ENCODE measurements at regions not wholly inside any gene's neighbourhood (a gene's known extent, or its start where the extent isn't known, plus 50 kb on each side); places are given as distances from the start of the nearest gene placed in this dataset.

DNA sequence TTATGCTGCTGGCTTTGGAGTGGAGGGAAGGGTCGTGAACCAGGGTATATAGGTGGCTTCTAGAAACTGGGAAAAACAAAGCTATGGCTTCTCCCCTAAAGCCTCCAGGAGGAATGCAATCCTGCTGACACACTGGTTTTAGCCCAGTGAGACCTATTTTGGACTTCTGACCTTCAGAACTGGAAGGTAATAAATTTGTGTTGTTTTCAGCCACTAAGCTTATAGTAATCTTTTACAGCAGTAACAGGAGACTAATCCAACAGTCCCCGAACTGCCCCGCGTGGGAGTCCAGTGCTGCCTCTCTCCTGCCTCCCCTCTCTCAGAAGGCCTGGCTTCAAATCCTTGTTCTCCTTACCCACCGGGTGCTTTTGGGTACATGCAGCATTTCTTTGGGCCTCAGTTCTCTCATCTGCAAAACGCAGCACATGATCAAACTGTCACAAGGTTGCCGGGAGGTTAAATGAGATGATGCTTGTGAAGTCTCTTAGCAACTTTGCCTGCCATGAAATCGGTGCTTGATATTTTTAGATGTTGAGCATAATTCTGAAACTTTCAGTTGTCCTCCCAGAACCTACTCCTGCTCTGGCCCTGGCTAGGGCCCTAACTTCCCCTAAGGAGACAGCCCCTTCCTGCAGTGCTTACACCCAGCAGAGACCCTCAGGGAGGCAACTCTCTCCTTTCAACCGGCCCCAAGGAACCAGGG is 127.3 kb upstream of the BOD1 start:
- DNase-seq, result no peak

DNA sequence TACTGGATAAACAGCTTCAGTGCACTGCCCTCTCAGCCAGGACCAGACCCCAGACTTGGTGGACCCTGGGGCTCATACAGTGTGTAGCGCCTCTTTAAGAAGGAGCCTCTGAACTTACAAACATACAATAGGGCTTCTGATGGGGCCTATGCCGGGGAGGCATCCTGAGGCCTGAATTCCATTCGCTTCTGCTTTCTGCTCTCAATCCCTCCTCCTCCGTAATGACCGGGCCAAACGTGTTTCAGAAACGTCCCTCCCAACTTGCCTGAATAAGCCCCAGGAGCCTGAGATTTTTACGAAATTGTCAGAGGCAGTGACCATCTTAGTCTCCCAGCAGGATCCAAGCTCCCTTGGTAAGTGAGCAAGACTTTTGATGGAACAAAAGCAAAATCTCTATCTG is 128.1 kb upstream of the BOD1 start:
- DNase-seq, result no peak

DNA sequence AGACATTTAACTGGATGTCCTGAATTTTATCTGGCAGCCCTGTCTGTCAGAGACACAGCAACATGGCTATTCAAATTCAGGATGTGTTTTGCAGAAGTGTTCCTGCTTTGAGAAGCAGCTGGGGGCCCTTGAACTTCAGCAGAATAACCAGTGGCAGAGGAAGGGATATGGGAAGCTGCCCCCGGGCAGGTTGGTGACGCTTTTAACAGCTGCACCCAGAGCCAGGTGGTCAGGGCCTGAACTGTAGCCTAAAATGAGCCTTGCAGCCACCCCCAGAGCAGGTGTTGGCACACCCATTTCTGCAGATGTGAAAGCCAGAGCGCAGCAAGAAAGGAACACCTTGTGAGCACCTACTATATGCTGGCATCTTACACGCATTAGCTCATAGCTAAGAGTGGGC is 128.7 kb upstream of the BOD1 start:
- DNase-seq, result no peak

DNA sequence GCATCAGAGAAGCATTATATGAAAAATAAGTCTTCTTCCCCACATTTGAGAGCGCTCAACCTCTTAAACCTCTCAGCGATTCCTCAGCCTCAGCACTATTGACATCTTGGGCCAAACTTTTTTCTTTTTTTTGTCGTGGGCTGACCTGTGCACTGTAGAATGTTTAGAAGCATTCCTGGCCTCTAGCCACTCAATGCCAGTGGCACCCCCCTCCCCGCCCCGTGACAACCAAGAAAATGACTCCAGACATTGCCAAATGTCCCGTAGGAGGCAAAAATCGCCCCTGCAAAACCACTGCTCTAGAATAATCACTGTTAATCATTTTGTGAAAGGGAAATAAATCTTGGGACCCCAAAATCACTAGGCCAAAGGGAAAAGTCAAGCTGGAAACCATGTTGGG is 129.1 kb upstream of the BOD1 start:
- no peak for DNase-seq

DNA sequence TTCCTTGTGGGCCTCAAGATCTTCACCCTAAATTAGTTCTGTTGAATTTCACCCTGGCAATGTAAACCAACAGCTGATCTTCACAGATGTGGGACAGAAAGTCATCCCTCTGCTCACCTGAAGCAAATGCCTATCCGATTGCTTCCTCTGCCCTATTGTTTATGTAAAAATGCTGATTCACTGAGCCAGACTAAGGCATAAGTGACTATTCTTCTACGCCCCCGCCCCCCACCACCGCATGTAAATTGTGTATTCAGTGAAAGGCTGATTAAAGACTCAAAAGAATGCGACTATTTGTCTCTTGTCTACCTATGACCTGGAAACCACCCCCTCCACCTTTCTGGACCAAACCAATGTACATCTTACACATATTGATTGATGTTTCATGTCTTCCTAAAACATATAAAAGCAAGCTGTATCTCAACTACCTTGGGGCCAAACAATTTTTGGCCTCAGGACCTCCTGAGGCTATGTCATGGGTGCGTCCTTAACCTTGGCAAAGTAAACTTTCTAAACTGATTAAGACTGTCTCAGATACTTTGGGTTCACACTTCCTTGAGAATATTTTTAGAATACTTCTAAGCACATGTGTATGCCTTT is 129.7 kb upstream of the BOD1 start:
- DNase-seq, result no peak

DNA sequence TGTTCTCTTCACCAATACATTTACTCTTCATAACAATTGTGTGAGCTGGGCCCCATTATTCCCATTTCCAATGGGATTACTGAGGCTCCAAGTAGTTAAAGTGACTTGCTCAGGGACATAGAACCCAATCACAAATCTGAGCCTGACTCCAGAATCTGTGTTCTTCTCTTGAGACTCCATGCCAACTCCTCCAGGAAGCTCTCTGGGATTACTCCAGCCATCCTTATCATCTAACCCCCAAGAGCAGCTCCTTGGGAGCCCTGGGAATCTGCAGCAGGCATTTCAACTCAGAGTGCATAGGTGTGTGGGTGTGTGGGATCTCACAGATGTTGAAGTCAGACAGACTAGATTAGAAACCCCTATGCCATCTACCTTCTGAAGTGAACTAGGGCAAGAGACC is 131.4 kb upstream of the BOD1 start:
- no peak for DNase-seq

DNA sequence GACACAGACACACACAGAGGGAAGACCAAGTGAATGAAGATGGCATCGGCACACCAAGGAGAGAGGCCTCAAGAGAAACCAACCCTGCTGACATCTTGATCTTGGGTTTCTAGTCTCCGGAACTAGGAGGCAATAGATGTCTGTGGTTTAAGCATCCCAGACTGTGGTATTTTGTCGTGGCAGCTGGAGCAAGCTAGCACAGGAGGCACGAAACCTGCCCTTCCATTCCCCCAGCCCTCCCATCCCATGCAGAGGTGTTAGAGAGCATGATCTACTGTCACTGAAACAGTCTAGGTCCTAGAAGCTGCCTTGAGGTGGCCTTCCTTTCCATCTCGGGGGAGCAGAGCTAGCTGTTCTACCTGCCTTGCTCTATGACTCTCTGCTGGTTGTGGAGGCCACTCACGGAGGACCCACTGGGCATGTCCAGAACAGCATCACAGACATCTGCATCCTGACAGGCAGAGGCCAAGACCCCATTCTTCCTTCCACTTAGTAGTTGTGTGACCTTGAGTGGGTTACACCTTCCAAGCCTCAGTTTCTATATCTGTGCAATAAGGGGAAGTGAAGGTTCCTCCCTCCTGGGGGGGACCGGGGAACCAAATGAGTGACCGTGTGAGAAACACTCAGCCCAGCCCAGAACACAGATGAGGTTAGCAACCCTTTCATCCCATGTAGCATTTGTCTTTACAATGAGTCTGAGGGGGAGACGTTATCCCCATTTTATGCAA is 134.3 kb upstream of the BOD1 start:
- DNase-seq, result no peak

DNA sequence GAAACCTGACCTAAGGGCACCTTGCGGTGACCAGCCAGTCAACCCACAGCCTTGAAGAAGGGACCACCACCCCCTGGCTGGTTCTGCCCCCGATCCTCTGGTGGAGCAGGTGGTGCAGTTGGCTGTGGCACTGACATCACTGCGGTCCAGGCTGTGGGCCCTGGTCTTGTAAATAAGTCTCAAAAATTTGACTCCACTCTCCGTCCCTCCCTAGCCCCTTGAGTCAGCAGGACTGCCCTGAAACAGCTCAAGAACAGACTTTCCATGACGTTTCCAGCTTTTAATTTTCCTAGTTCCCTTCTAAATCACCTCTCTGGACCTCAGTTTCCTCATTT is 134.8 kb upstream of the BOD1 start:
- no peak for DNase-seq

DNA sequence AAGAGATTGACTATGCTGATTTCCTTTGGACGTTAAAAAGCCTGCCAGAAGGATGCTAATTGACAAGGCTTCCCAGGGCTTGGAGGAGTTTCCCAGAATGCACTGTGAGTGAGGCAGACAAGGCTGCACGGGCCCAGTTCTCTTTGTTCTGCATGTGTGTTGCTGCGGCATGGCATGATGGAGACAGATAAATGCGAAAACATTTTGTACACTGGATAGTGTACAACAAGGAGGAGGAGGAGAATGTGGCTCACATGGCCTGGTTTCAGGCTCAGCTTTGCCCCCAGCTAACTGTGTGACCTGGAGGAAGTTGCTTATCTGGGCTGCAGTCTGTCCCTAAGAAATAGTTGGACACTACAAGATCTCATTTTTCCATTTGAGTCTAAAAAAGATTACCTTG is 135.5 kb upstream of the CPEB4 start:
- no peak for DNase-seq

DNA sequence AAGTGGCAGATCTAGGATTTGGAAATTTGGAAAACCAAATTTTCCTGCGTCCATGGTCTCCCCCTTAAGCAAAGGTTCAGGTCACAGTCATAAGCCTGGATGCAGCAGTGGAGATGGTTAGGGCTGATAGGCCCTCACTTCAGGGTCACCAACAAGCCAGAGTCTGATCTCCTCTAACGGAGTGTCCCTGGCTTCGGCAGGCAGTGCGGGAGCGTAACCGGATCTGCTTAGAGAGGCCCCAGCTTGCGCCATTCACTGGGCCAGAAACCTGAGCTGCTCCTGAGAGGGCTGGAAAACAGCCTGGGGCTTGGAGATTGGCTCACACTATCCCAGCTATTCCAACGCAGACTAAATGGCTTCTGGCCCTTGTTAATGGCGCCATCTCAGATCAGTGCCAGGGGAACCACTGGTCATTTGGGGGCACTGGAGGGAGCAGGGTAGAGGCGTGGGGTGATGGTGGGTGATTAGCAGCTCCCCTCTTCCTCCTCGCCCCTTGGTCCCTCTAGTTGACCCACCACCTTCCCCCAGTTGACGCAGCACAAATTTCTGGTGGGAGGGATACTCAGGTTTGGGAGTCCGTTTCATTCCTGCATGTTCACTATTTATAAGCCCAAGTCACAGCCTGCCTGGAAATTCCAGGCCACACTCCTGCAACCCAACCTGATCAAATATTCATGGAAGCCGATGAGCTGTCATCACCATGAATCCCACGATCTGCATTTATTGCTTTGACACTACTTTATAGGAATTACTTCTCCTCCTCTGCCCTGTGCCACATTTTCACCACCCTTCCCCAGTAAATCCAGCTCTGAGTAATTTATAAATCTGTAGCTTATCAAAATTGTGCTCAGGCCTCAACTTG is 134.6 kb upstream of the CPEB4 start:
- no peak for DNase-seq

DNA sequence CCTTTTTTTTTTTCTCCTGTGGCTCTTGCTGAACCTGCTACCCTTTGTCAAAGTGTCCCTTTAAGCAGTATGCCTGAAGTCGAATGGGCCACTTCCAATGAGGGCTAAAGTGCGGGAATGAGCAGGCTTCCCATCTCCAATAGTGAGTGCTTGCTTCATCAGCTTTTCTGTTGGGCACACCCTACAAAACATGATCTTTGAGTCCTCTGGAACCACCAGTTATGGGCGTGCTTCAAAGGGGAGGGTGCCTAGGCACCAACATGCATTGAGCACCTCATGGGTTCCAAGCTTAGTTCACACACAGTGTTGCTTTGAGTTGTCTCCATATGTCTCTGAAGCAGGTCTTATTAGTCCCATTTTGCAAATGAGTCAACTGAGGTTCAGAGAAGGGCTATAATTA is 132.8 kb upstream of the CPEB4 start:
- DNase-seq, result no peak

DNA sequence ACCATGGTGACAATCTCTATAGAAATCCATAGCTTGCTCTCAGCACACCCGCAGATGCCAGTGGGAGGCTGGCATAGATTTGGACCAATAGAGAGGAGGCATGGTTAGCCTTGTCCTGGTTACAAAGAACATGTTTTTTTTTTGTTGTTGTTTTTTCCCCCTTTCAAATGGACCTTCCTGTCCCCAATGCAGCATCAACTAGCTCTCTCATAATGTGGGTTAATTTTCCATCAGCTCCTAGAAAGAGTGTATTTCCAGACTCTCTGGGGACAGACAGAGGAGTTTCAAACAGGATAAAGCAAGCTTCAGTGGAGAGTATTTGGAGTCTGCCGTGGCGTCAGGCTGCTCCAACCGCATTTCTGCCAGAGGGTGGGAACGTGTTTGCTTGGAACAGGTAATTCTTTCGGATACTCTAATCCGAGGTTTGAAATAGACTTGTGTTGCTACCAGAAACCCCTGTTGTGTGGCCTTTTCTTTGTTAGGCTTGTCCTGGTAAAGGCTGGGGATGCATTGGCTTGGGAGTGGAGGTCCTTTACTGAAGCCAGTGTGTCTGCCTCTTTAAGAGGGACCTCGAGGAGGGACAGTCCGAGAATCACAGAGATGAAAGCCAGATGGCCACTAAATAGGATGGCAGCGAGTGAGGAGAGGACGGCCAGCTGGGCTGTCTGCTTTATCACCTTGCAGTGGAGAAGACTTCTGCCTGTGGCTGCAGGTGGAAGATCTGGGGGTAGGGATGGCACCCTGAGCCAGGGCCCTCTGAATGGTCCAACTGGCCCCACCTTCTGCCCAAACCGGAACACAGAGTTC is 130.5 kb upstream of the CPEB4 start:
- no peak for DNase-seq

DNA sequence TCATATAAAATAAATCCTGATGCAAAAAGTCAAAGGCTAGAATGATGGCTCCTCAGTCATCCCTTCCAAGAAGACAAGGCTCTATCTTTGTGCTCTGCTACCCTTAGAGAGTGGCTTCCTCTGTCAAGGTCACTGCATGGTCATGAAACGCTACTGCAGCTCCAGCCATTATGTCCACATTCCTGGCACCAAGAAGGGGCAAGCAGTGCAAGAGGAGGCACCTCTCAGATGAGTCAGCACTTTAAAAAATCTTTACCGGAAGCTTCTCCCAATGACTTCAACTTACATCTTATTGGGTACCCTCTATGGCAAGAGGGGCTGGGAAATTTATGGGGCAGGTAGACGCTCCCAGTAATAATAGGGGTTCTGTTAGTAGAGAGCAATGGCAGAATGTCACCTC is 129.5 kb upstream of the CPEB4 start:
- no peak for DNase-seq

DNA sequence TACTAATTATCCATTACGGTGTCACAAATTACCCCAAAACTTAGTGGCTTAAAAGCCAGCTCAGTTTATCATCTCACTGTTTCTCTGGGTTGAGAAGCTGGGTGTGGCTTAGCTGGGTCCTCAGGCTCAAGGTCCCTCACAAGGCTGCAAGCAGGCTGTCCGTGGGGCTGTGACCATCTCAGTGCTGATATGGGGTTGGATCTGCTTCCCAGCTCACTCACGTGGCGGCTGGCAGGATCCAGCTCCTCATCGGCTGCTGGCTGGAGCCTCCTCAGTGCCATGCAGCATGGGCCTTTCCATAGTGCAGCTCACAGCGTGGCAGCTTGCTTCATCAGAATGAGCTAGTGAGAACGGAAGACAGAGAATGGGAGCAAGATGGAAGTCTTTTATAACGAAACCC is 128.5 kb upstream of the CPEB4 start:
- DNase-seq, result no peak

DNA sequence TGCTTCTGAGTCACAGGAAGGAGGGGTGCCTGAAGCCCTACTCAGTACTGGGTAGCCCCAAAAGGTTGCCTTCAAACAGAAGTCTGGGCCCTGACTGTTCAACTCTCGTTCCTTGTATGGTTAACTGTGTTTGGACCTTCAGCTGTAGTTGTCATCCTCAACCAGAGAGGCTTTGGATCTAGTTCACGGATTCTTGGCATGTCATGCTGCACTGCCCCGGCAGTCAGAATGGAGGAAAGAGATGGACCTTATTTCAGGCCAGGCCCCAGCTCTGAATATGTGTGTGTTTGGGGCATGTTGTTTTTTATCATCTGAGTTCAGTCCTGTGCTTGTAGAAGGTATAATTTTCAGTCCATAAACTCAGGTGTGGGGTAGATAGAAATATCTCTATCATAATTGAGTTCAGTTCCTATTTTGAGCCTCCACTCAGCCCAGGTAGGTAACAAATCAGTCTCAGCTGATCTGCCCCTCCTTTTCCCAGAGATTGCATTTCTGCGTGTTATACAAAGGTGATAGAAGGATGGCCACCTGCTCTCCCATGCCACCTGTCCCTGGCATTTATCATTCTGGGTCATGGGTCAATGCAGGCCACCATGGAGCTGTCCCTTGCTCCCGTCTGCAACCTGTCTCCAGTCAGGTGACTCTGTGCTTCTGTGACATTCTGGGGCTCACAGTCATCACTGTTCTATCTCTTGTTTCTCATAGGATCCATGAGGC is 127.5 kb upstream of the CPEB4 start:
- no peak for DNase-seq

DNA sequence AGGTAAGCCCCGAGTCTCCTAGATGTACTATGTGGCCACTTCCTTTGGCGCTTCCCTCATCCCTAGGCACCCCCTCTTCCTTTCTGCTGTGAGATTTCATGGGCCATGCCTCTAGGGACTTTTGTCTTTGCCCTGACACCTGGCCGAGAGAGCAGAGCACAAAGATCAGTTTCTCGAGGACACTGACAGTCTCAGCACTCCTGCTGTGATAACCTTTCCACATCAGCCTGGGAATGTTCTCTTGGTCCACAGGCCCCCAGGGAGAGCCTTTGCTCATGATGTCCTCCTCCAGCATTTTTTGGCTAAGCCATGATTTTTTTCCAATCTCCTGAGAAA is 127.0 kb upstream of the CPEB4 start:
- DNase-seq, result no peak

DNA sequence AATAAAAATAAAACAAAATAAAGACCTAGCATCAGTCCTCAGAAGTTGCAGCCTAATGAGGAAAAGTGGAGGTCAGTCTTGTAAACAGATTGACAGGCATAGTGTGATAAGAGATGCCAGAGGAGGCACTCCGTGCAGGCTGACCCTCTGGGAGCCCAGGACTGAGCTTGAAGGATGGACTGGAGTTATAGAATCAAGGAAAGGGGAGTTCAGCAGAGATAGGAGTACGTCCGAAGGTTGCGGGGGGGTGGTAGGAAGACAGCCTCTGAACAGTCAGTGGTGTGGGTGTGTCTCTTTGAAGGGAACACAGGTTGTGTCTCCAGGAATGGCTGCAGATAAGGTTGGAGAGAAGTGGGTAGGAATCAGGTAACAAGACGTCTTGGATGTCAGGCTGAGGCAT is 126.1 kb upstream of the CPEB4 start:
- no peak for DNase-seq

DNA sequence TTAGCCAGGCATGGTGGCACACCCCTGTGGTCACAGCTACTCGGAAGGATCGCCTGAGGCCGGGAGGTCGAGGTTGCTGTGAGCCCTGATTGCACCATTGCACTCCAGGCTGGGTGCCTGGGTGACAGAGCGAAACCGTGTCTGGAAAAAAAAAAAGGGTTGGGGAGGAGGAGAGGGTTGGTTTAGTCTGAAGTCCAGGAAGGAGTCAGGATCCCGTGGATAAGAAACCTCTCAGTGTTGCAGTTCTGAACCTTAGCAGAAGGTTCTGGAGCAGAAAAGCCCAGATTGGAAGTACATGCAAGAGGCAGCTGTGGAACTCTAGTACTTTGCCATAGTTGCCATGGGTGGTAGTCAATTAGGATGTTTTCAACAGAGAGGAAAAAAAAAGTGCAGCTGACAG is 125.2 kb upstream of the CPEB4 start:
- DNase-seq, result no peak

DNA sequence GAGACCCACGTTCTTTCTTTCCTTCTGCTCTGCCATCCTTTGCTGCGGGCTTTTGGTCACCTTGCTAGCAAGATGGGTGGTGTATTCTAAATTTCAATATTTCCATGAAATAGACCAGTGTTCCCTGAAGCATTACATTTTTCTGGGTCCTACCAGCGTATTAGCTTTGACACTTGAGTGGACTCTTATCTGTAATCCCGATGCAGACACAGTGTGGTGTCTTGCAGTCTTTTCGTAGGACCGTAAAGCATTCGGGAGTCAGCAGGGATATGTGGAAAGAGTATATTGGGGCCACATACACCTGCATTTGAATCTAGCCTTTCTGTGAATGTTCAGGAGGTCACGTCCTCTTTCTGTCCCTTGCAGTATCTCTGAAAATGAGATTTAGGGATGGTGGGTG is 124.7 kb upstream of the CPEB4 start:
- no peak for DNase-seq

DNA sequence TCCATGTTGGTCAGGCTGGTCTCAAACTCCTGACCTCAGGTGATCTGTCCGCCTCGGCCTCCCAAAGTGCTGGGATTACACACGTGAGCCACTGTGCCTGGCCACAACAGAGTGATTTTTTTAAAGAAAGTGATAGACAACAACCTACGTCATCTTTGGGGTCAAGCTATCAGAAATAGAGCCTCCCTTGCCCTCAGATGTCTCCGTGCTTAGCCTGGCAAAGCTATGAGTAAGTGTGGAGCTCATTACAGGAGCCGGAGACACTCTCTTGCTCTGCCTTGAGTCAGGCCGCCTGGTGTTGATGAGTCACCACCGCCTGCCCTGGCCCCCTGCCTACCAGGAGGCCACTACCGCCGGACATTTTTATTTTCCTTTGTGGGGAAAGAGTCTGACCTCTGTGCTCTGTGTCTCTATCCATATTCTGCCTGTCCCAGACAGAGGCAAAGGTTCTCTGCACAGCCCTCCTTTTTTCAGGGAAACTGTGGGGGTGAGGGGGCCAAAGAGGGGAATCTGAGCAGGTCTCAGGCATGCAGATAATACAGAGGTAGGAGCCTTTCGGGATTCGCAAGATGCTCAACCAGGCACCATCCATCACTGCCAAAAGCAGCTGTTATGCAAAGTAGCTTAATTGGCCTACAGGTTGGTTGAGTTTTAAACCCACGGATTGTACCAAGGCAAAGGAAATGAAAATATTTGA is 123.7 kb upstream of the CPEB4 start:
- DNase-seq, result no peak

DNA sequence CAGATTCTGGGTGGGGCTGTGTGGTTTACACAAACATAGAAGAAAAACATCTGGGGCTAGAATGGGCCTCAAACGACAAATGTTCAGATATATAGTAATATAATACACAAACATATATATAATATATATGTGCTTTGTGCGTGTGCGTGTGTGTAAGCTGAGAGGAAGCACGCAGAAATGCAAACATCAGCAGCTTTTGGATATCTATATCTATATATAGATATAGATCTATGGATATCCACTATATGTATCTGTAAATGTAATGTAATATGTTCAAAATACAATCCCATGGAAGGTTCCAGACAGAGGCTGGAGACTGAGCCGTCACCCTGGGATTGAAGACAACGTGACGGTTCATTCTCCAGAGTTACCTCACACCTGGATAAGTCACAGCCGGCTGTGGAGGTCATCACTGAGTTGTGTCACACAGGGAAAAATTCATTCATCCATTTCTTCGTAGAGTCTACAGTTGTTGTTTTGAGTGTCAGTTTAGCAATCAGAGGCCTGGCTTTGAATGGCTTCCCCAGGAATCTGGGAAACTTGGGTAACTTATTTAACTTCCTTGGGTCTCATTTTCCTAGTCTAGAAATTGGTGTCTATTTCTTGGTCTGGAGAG is 123.0 kb upstream of the CPEB4 start:
- DNase-seq, result no peak
